GM13977 (cell line): ENCODE measurements at regions not wholly inside any gene's neighbourhood (a gene's known extent, or its start where the extent isn't known, plus 50 kb on each side); places are given as distances from the start of the nearest gene placed in this dataset.

Experiments
- DNase-seq: peaks from one replicate; pipeline ENCODE4 v3.0.0; 2012; ENCODE audit warnings: low spot score
- in situ Hi-C: fragments of 300-500 bp; cut with MboI; formaldehyde crosslinking; loops from one replicate; pipeline ENCODE4 v1.12.0; 2022; ENCODE audit warnings: low sequenced_read_pairs, low pct_unique_long_range_greater_than_20kb, mixed read lengths, inconsistent platforms; ENCODE audit not compliant: unreplicated experiment
- TF ChIP-seq, protein P1 (sequence below): IDR thresholded peaks from 2 replicates; pipeline ENCODE4 v1.5.1; 2012; ENCODE audit warnings: mild to moderate bottlenecking, control low read depth; ENCODE audit not compliant: insufficient read depth; ENCODE audit errors: extremely low read depth, missing control alignments

- TF ChIP-seq, protein P1, sequence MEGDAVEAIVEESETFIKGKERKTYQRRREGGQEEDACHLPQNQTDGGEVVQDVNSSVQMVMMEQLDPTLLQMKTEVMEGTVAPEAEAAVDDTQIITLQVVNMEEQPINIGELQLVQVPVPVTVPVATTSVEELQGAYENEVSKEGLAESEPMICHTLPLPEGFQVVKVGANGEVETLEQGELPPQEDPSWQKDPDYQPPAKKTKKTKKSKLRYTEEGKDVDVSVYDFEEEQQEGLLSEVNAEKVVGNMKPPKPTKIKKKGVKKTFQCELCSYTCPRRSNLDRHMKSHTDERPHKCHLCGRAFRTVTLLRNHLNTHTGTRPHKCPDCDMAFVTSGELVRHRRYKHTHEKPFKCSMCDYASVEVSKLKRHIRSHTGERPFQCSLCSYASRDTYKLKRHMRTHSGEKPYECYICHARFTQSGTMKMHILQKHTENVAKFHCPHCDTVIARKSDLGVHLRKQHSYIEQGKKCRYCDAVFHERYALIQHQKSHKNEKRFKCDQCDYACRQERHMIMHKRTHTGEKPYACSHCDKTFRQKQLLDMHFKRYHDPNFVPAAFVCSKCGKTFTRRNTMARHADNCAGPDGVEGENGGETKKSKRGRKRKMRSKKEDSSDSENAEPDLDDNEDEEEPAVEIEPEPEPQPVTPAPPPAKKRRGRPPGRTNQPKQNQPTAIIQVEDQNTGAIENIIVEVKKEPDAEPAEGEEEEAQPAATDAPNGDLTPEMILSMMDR: no peak
- no peak for DNase-seq
- in situ Hi-C loops: no loop called here
Measured at GRCh38 chr9:13868336-13868735, 445.6 kb downstream of the NFIB start.

GRCh38 chr9:13865869-13866268 lies 448.1 kb downstream of the NFIB start:
- TF ChIP-seq, protein P1: no peak
- in situ Hi-C loops: no loop called here

DNA sequence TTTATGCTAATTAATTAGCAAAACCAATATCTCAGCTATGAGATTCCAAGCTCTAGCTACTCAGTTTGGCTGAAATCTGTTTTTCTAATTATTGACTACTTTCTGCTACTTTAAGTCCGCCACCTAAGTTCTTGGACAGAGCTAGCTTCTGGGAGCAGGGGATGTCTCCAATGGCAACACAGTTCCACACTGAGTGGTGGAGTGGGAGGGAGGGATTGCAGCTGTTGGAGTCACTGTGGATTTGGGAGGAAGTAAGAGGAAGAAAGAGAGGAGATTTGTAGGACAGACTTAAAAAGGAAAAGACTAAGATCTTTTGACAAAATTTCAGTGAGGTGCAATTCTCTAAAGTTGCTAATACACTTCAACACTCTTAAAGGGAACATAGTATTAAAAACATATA lies 450.8 kb downstream of the NFIB start:
- TF ChIP-seq, protein P1: no peak

More at GRCh38 chr9:13865869-13866268, 448.1 kb downstream of the NFIB start:
- no peak for DNase-seq

DNA sequence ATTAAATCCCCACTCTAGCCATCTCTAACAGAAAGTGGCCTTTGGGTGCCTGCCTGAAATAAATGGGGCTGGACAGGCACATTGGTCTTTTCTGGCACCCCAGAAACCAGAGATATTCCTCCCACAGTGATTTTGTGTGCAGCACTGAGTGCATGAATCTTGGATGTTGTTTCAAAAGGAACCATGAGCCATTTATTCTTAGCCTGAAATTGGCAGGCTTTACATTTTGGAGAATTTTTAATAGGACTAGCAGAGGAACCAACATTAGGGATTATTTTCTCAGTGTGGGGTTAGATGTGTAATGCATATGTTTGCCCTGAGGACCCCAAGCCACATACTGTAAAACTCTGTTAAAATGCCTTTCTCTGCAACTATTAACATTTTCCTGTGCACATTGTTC lies 451.3 kb downstream of the NFIB start:
- in situ Hi-C loops: no loop called here
- TF ChIP-seq, protein P1: no peak

More for the DNA sequence above, 450.8 kb downstream of the NFIB start:
- no peak for DNase-seq
- in situ Hi-C loops: no loop called here

GRCh38 chr9:13860946-13861640 lies 452.8 kb downstream of the NFIB start:
- in situ Hi-C loops: no loop called here
- DNase-seq: no peak
- TF ChIP-seq, protein P1: no peak

More for the DNA sequence above, 451.3 kb downstream of the NFIB start:
- DNase-seq: no peak

DNA sequence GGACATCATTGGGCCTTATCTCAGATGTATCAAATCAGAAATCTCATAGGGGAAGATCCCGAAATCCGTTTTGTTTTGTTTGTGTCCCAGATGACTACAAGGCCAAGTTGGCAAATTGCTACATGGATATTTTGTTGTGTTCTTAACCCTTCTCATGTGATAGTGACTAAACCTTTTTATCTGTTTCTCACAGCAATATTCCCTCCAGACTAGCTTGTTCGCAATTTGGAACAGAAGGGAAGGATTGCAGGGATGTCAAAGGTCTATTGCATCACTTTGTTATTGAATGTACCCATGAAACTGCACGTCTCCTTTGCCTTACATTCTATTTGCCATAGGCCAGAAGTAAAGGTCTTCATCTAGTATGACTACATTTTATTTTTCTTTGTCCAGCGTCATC lies 453.9 kb downstream of the NFIB start:
- in situ Hi-C loops: no loop called here
- DNase-seq: no peak
- TF ChIP-seq, protein P1: no peak
